ENCODE measurements at regions not wholly inside any gene's neighbourhood (a gene's known extent, or its start where the extent isn't known, plus 50 kb on each side); places are given as distances from the start of the nearest gene placed in this dataset.
"Not testable (repeated sequence)": the region's sequence is repeated elsewhere in the genome, so short reads cannot be mapped to it uniquely, and the experiment has no call there.

GRCh38 chr13:89514534-89515312, 1832.8 kb upstream of the MIR17HG start:
- no peak for DNase-seq
- Mint-ChIP-seq H3K36me3 (ENCODE audit: low read depth) (no peaks in the 10 kb centered on the region), H3K27ac (no peak overlapping the region), H3K9me3 (peaks cover 17% of the 10 kb centered on the region), H3K27me3 (ENCODE audit: low read depth) (no peaks in the 10 kb centered on the region), H3K4me3 (no peak overlapping the region), H3K4me1 (ENCODE audit: low read depth) (no peaks in the 10 kb centered on the region)
- intact Hi-C loops (cut with micrococcal nuclease) = no loop called here
- CTCF ChIA-PET = no interaction called here

GRCh38 chr13:89515948-89516347, 1831.5 kb upstream of the MIR17HG start:
- no peak overlapping the region for H3K4me3 Mint-ChIP-seq
- H3K36me3 Mint-ChIP-seq (ENCODE audit: low read depth) = no peaks in the 10 kb centered on the region
- H3K9me3 Mint-ChIP-seq = peaks cover 12% of the 10 kb centered on the region
- no peaks in the 10 kb centered on the region for H3K27me3 Mint-ChIP-seq (ENCODE audit: low read depth)
- no peaks in the 10 kb centered on the region for H3K4me1 Mint-ChIP-seq (ENCODE audit: low read depth)
- CTCF ChIA-PET = no interaction called here
- no peak overlapping the region for H3K27ac Mint-ChIP-seq
- intact Hi-C loops (cut with micrococcal nuclease) = no loop called here
- no peak for DNase-seq

DNA sequence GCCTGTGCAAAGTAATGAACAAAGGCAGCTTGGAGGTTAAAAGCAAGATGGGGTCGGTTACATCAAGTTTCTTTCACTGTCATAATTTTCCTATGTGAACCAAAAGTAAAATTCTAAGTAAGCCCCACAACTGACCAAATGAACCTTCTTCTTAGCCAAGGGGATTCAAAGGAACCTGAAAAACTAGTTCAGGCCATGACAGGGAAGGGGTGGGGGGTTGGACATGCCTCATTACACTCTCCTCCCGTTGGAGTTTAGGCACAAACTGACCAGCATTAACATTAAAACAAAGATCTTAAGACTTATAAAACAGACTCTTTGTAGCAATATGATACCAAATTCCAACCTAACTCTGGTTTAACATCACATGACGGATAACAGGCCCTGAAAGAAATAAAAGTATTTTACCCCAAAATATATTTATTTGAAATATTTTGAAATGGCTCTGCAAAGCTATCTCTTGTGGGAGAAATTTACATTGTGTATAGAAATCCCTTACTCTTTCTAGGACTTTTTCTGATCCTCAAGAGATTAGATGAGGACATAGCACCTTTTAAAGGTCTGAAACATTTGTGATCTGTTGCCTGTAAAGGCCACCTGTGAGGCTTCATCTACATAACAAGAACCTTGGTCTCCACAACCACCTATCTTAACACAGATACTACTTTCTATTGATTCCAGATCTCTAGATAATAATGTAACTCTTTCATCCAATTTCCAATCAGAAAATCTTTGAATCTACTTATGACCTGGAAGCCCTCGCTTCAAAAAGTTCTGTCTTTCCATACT, 1829.0 kb upstream of the MIR17HG start:
- Mint-ChIP-seq H3K9me3 (peaks cover 8% of the 10 kb centered on the region), H3K4me1 (ENCODE audit: low read depth) (no peaks in the 10 kb centered on the region), H3K4me3 (no peak overlapping the region), H3K27me3 (ENCODE audit: low read depth) (no peaks in the 10 kb centered on the region), H3K27ac (no peak overlapping the region), H3K36me3 (ENCODE audit: low read depth) (no peaks in the 10 kb centered on the region)
- DNase-seq = no peak
- intact Hi-C loops (cut with micrococcal nuclease) = no loop called here
- CTCF ChIA-PET = no interaction called here

- no peak for DNase-seq
- no peak overlapping the region for H3K27ac Mint-ChIP-seq
- H3K9me3 Mint-ChIP-seq = peaks cover 8% of the 10 kb centered on the region
- no peaks in the 10 kb centered on the region for H3K4me1 Mint-ChIP-seq (ENCODE audit: low read depth)
- intact Hi-C loops (cut with micrococcal nuclease) = no loop called here
- CTCF ChIA-PET = no interaction called here
- no peaks in the 10 kb centered on the region for H3K27me3 Mint-ChIP-seq (ENCODE audit: low read depth)
- no peak overlapping the region for H3K4me3 Mint-ChIP-seq
- H3K36me3 Mint-ChIP-seq (ENCODE audit: low read depth) = no peaks in the 10 kb centered on the region
These were observed 1827.0 kb upstream of the MIR17HG start for GRCh38 chr13:89520468-89520867.

- H3K27ac Mint-ChIP-seq; H3K27me3 Mint-ChIP-seq (ENCODE audit: low read depth); intact Hi-C loops (cut with micrococcal nuclease); H3K4me3 Mint-ChIP-seq; H3K9me3 Mint-ChIP-seq; DNase-seq; H3K4me1 Mint-ChIP-seq (ENCODE audit: low read depth); CTCF ChIA-PET; H3K36me3 Mint-ChIP-seq (ENCODE audit: low read depth): not testable (repeated sequence)
These were observed 1825.8 kb upstream of the MIR17HG start for GRCh38 chr13:89521672-89522071.

- no peak overlapping the region for H3K27ac Mint-ChIP-seq
- DNase-seq = no peak
- intact Hi-C loops (cut with micrococcal nuclease) = no loop called here
- CTCF ChIA-PET = interaction anchor here (0.6 kb wide), 1 partner anchor 68 kb away, joined by 6 read pairs; no protein-coding TSS in a partner anchor
- no peaks in the 10 kb centered on the region for H3K4me1 Mint-ChIP-seq (ENCODE audit: low read depth)
- H3K27me3 Mint-ChIP-seq (ENCODE audit: low read depth) = no peaks in the 10 kb centered on the region
- H3K9me3 Mint-ChIP-seq = peaks cover 11% of the 10 kb centered on the region
- no peak overlapping the region for H3K4me3 Mint-ChIP-seq
- H3K36me3 Mint-ChIP-seq (ENCODE audit: low read depth) = no peaks in the 10 kb centered on the region
These were observed 1806.1 kb upstream of the MIR17HG start for GRCh38 chr13:89541091-89542030.

DNA sequence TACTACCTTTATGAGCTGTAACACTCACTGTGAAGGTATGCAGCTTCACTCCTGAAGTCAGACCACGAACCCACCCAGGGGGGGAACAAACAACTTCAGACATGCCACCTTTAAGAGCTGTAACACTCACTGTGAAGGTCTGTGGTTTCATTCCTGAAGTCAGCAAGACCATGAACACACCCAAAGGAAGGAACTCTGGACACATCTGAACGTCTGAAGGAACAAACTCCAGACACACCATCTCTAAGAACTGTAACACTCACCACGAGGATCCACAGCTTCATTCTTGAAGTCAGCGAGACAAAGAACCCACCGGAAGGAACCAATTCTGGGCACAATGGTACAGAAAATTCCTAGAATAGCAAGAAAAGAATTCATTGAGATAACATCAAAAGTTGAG, 1796.5 kb upstream of the MIR17HG start:
- Mint-ChIP-seq H3K4me1 (ENCODE audit: low read depth) (no peaks in the 10 kb centered on the region), H3K9me3 (peaks cover 3% of the 10 kb centered on the region), H3K27ac (no peak overlapping the region), H3K4me3 (no peak overlapping the region), H3K36me3 (ENCODE audit: low read depth) (no peaks in the 10 kb centered on the region), H3K27me3 (ENCODE audit: low read depth) (no peaks in the 10 kb centered on the region)
- intact Hi-C loops (cut with micrococcal nuclease) = no loop called here
- no peak for DNase-seq
- CTCF ChIA-PET = no interaction called here

GRCh38 chr13:89554801-89555200, 1792.7 kb upstream of the MIR17HG start:
- Mint-ChIP-seq H3K27me3 (ENCODE audit: low read depth) (no peaks in the 10 kb centered on the region), H3K36me3 (ENCODE audit: low read depth) (no peaks in the 10 kb centered on the region), H3K27ac (no peak overlapping the region), H3K4me1 (ENCODE audit: low read depth) (no peaks in the 10 kb centered on the region), H3K4me3 (no peak overlapping the region), H3K9me3 (peaks cover 2% of the 10 kb centered on the region)
- no peak for DNase-seq
- CTCF ChIA-PET = no interaction called here
- intact Hi-C loops (cut with micrococcal nuclease) = no loop called here

- CTCF ChIA-PET = no interaction called here
- no peak for DNase-seq
- Mint-ChIP-seq H3K36me3 (ENCODE audit: low read depth) (no peaks in the 10 kb centered on the region), H3K27ac (no peak overlapping the region), H3K4me1 (ENCODE audit: low read depth) (no peaks in the 10 kb centered on the region), H3K4me3 (no peak overlapping the region), H3K27me3 (ENCODE audit: low read depth) (no peaks in the 10 kb centered on the region), H3K9me3 (peaks cover 1% of the 10 kb centered on the region)
- intact Hi-C loops (cut with micrococcal nuclease) = no loop called here
These were observed 1781.9 kb upstream of the MIR17HG start for GRCh38 chr13:89565476-89566100.

- Mint-ChIP-seq H3K4me1 (ENCODE audit: low read depth) (no peaks in the 10 kb centered on the region), H3K27me3 (ENCODE audit: low read depth) (no peaks in the 10 kb centered on the region)
- CTCF ChIA-PET = no interaction called here
These were observed 1780.5 kb upstream of the MIR17HG start for GRCh38 chr13:89567025-89567424.

DNA sequence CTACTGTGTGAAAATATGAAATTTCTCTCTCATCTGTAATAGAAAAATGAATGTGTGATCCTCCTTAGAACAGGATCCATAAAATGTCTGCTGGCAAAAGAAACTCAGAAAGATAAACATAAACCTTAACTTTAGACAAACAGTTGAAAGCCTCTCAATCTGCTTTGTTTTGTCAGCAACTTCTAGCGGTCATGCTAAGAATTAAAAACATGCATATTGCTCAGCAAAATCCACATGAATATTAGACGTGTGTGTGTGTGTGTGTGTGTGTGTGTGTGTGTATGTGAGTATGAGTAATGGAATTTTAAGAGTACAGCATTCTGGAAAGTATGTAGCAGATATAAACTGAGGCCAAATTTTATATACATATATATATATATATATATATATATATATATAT, 1779.2 kb upstream of the MIR17HG start:
- no peak for DNase-seq
- intact Hi-C loops (cut with micrococcal nuclease) = no loop called here
- Mint-ChIP-seq H3K27me3 (ENCODE audit: low read depth) (no peaks in the 10 kb centered on the region), H3K36me3 (ENCODE audit: low read depth) (no peaks in the 10 kb centered on the region), H3K4me1 (ENCODE audit: low read depth) (no peaks in the 10 kb centered on the region), H3K4me3 (no peak overlapping the region), H3K9me3 (peaks cover 1% of the 10 kb centered on the region), H3K27ac (no peak overlapping the region)
- CTCF ChIA-PET = no interaction called here

More at GRCh38 chr13:89567025-89567424, 1780.5 kb upstream of the MIR17HG start:
- no peak overlapping the region for H3K4me3 Mint-ChIP-seq
- intact Hi-C loops (cut with micrococcal nuclease) = no loop called here
- peaks cover 1% of the 10 kb centered on the region for H3K9me3 Mint-ChIP-seq
- DNase-seq = no peak
- no peaks in the 10 kb centered on the region for H3K36me3 Mint-ChIP-seq (ENCODE audit: low read depth)
- no peak overlapping the region for H3K27ac Mint-ChIP-seq

- CTCF ChIA-PET = no interaction called here
- DNase-seq = no peak
- Mint-ChIP-seq H3K9me3 (peaks cover under 1% of the 10 kb centered on the region), H3K4me3 (no peak overlapping the region), H3K27me3 (ENCODE audit: low read depth) (no peaks in the 10 kb centered on the region), H3K27ac (no peak overlapping the region), H3K4me1 (ENCODE audit: low read depth) (no peaks in the 10 kb centered on the region), H3K36me3 (ENCODE audit: low read depth) (no peaks in the 10 kb centered on the region)
- intact Hi-C loops (cut with micrococcal nuclease) = no loop called here
These were observed 1778.7 kb upstream of the MIR17HG start for GRCh38 chr13:89568746-89569145.

All from activated naive CD4-positive, alpha-beta T cell treated with anti-CD3 and anti-CD28 coated beads for 36 hours (primary cell).